H4 (cell line): ENCODE measurements at regions not wholly inside any gene's neighbourhood (a gene's known extent, or its start where the extent isn't known, plus 50 kb on each side); places are given as distances from the start of the nearest gene placed in this dataset.

ENCODE experiments used
- DNase-seq: peaks from one replicate; pipeline ENCODE4 v3.0.0-alpha.2; 2015; ENCODE audit warnings: low spot score

DNA sequence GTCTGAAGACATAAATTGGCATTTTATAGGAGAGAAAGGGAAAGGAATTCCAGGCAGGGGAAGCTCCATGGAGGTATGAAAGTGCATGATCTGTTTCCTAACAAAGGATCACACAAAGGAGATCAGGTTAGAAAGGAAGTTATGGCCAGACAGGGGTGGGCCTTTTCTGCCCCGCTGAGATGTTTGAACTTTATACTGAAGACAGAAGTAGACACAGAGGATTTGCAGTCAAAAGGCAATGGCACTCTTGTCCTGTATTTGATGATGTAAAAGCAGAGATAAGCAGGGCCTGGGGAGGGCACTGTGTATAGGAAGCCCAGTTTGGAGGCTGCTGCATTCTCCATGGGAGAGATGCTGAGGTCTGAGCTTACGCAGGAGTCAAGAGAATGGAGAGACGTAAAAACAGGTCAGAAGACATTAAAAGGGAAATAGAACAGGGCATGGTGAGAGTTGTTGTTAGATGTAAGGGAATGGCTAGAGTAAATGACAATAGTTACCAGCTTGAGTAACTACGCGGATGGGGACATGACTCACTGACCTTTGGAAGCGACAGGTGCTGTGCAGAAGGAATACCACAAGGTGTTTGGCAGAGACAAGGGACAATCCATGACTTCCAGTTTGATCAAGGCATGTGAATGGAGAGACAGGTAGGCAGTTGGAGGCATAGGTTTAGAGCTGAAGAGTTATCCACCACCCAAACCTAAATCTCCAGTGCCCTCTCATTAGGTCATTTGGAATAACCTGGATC is 190.6 kb upstream of the SASH1 start:
- no peak for DNase-seq

DNA sequence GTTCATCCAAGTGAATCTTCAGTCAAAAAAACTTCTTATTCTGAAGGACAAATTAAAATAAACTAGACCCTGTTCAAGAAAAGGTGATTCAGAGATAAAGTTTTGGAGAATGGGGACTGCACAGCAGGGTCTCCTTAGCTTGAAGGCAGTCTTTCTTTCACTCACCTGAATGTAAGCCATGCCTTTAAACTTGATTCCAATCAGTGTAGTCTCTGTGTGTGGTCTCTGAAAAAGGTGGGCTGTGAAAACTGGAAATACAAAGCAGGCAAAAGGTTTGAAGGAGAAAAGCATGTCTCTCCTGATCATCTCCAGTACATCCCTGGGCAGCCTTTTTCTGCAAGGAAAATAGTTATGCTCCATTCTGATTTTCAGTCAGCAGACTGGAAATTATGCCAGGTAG is 188.0 kb upstream of the SASH1 start:
- no peak for DNase-seq

DNA sequence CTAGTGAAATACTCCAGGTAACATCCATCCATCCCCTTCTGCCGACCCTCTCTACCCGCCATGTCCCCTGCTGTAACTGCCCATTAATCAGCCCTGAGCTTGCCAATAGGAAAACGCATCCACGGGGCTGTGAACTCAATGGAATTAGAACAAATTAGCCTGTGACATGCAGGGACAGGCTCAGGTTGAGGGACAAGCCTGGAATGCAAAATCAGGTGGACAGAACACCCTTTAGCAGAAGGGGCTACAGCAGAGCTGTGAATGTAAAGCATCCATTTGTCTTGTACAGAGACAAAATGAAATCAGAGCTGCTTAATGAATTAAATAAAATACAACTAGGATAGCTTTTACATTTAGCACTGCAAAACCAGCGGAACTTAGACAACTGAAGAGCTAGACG is 187.3 kb upstream of the SASH1 start:
- DNase-seq: no peak

DNA sequence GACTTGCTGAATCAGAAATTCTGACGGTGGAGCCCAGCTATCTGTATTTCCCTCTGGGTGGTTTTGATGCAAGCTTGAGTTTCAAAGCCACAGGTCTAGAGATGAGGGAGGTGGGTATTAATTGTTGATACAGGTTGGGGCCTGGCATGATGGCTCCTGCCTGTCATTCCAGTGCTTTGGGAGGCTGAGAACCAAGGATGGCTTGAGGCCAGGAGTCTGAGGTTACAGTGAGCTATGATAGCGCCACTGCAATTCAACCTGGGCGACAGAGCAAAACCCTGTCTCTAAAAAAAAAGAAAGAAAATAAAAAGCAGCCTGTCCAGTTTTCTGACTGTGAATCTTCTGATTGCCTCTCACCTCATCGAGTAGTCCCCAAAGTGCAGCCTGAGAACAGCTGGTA is 184.8 kb upstream of the SASH1 start:
- DNase-seq: no peak

DNA sequence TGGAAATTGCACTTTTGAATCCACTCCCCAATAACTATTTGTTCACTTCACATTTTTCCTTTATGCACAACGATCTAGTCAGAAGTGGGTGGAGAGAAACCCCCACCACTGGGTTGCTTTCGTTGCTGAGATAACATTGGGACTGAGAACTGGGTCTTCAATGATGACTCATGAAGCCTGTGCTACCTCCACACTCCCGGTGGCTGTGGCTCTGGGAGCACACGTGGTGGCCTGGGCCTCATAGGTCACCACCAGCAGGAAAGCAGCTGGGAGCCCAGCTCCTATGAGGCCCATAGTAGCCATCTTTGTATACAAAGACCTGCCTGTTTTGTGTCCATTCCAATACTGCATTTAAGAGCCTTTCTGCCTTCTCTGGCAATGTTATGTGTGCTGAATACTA is 178.0 kb upstream of the SASH1 start:
- no peak for DNase-seq

DNA sequence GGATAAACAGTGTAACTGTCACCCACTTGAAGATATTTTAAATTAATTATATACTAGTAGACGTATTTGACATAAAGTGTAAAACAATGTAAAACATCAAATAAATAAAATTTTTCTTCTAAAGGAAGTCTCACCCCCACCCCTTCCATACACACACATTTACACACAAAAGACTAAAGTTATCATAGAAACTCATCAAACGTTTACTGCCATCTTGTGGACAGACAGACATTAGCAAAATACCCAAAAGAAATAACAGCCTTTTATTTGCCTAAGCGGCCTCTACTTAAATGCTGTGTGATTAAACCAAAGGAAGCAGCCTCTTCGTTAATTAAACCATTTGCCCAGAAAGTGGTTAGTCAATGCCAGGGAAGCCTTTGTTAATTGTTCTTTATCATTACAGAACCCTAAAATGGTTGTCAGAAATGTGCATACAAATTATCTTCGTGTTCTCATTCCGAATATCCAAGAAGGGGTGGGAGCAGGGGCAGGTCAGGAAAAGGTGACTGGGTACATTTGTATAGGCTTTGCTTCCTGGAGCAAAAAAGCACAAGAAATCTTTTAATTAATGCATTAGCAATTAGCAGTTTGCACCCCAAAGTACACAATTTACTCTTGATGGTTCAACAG is 176.2 kb upstream of the SASH1 start:
- peak; percentile 33 for DNase-seq

DNA sequence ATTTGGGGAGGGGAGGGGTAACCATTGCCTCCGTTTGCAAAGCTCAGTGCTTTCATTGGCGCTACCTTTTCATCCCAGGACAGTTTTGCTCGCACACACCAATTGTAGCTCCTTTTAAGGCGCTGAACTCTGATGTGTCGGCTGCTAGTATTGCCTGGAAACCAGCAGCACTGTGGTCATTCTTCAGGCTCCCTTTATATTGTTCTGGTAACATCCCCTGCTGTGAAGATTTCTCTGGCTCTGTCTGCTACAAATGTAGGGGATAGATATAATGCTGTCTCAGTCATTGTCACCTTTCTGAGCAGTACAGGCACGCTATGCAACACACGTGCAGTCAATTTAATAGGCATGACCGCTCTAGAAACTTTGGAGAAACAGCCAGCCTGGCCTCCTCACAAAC is 172.9 kb upstream of the SASH1 start:
- no peak for DNase-seq

DNA sequence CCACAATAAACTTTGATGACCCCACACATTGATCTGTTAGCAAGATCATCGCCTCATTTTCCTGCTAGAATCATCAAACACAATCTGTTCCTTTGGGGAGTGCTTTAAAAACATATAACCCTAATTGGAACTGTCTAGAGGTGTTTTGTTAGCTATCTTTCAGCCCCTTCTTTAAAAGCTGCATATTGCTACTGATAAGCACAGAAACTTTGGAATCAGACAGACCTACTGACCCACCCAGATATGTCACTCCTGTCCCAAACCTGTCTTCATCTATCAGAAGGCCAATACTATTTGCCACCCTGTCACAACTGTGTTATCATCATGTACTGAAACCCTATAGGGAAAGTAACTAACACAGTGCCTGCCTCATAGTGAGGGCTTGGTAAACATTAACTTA is 172.4 kb upstream of the SASH1 start:
- no peak for DNase-seq

DNA sequence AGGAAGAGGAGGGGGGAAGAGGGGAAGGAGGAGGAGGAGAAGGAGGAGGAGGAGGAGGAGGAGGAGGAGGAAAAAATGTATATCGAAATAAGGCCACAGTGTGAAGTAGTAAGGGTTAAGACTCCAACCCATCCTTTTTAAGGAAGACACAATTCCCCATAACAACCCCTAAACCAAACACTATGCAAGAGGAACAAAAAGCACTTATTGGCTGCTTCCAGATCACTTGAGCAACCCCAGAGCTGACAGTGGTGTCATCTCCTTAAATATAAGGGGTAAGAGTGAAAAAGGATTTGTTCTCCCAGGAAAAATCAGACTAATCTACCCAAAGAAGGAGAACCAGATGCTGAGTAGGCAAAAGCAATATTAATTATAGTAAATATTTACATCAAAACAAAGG is 169.1 kb upstream of the SASH1 start:
- no peak for DNase-seq

DNA sequence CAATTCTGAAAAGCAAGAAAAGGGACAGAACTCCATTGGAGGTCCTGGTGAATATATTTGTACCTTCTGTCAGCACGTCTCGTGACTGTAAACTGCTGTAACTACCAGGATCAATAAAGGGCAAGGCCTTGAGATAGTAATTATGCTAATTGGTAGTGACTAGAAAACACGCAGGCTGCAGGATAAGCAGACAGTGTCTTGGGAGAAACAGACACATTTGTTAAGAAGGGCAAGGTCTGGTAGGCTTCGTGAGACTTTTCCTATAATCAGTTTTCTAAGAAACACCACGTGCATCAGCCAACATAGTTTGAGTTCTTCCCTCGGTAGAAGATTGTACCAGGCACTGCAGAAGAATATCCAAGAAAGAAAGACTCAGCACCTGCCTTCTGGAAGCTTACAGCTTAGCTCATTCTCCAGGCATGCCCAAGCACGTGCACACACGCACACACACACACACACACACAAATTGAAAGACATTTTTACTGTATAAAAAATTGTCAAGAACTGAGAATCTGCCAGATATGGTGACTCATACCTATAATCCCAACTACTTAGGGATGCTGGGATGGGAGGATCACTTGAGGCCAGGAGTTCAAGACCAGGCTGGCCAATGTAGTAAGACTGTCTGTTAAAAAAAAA is 167.0 kb upstream of the SASH1 start:
- no peak for DNase-seq

DNA sequence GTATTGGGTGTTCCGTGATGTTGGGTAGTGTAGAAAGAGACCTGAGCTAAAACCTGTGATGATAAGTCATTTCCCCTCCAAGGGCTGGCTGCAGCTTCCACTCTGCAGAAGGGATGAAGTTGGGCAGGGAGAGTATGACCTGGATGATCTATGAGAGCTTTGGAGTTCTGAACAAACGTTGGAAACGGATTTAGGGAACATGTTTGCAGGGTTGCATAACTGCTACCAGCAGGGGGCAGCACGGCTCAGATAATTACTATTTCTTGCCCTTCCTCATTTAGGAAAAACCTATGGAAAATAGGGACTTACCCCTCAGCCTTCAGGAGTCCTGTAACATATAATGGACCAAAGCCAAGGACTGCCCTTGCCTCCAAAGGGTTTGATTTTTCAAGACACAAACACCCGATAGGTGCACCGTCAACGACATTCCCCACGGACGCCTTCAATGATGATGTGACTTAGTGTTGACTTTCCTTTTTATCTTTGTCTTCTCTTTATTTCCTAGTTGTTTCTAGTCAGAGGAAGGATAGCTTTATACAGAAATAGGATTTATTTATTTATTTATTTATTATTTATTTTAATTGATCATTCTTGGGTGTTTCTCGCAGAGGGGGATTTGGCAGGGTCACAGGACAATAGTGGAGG is 164.9 kb upstream of the SASH1 start:
- DNase-seq: peak; percentile 29

DNA sequence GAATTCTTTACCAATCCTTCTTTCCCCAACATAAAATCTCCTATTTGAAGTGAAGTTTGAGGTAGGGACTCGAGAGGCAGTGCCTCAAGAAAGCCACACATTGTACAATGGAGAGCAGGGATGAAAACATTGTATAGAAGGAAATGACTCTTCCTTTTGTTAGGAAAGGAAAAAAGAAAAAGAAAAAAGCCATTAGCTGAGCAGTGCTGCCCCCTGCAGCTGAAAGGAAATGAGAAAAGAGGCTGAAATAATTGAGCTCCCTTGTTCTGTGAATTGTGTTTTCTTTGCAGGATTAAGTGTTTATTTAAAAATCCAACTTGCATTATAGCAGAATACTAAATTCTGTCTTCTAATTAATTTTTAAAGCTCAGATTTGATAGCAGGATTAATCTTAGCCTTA is 162.9 kb upstream of the SASH1 start:
- DNase-seq: no peak

DNA sequence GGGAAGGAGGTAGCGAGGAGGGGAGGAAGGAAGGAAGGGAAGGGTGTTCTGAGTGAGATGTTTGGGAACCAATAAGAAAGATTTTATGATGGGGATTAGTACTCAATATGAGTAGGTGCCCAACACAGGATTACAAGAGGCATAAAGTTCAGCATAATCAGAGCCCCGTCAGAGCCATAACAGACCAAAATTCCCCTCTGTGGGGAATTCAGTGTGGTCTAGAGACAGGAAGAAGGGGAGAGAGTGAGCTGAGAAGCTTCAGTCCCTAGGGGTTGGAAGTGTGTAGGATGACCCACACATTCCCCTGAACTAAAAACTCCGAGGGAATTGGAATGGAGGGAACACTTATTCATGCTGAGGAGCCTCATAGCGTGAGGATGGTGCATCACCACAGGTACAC is 160.3 kb upstream of the SASH1 start:
- no peak for DNase-seq

DNA sequence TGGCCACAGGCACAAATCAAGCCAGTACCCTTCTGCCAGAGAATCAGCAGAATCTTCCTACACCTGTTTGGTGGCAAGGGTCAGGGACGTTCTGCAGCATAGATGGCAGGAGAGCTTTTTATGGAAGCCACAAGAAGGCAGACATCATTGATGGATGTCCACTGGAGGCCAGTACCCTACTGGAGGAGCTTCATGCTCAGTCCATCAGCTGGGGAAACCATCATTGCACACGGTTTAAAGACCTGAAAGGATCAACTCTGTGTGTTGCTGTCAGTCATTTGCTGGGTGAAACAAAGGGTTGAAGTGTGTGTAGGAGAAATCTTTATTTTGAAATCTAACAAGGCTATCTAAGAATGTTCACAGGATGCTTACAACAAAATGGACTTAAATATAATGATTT is 158.9 kb upstream of the SASH1 start:
- DNase-seq: no peak

DNA sequence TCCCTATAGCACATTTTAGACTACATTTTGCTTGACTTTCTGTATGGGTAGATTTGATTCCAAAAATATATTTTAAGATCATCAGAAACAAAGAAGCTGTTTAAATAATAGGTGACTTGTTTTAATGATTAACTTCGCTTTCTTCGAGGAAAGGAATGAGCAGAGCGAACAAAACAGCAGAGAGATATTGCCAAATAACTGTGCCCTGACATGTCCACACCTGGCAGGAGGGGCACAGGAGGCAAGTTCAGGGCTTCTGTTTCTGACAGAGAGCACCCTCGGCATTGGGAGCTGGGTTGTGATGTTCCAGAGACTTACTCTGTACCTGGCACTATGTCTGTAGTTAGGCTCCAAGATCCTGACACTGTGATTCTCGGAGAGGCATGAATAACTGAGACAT is 155.7 kb upstream of the SASH1 start:
- no peak for DNase-seq

DNA sequence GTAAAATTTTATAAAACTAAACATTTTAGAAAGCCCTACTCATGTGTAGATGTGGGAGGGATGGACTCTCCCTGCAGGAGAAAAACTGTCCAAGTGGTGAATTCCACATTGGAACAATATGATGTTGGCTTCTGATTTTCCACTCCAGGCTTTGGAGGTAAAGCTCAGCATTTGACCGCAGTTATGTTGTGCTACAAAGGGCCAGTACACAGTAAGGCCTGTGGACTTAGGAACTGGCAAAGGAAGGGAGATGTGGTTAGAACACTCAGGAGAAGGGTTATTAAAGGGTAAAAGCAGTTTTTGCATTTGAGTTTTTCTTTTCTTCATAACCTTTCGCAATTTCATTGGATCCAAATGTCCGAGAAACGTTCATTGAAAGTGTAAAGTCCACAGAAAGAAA is 150.3 kb upstream of the SASH1 start:
- peak; percentile 91 for DNase-seq

DNA sequence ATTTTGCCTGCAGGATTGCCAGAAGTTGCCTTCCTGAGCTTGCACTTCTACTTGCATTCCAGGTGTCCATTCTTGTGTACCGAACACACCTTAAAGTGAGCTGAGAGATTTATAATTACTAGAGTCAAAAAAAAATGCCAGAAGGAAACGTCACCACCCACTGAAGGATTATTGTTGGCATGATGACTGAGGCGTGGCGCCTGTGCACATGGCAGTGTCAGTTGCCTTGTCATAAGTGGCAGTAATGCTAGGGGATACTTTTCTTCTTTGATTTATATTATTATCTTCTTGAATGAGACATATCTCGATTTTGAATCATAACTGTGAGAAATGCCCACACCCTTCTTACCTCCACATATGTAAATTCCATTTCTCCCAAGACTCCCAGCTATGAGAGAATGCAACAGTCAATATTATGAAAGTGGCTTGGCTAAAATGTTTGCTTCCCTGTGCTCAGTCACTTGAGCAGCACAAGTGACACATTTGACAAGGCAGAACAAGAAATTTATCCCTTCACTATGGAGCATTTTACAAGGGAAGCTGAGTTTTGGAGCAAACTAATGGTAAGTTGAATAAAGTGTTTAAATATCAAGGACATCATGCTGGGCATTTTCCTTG is 149.5 kb upstream of the SASH1 start:
- DNase-seq: no peak

DNA sequence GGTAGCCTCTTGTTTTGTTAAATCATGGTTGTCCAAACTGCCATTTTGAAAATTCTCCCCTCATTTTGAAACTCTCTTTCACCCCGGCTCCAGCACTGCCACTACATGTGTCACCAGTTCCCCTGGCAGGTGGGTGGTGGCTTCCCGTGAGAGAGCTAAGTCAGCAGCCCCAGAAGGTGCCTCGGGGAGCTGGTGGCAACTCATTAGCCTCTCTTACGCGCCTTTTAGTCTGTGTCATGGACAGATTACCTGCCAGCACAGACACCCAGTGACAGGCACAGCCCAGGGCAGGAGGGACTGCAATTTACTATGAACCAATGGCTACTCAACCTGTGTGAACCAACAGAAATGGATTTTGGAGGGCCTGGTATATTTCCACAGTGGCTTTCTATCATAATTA is 147.1 kb upstream of the SASH1 start:
- no peak for DNase-seq

DNA sequence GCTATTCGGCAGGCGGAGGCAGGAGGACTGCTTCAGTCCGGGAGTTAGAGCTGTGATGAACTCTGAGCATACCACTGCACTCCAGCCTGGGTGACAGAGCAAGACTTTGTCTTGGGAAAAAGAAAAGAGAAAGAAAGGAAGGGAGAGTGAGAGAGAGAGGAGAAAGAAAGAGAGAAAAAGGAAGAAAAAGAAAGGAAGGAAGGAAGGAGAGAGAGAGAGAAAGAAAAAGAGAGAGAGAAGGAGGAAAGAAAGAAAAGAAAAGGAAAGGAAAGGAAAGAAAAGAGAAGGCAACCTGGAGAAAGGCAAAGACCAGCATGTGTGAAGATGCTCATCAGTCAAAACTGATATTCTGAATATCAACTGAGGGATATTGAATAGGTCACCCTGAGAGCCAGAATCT is 143.1 kb upstream of the SASH1 start:
- DNase-seq: no peak

DNA sequence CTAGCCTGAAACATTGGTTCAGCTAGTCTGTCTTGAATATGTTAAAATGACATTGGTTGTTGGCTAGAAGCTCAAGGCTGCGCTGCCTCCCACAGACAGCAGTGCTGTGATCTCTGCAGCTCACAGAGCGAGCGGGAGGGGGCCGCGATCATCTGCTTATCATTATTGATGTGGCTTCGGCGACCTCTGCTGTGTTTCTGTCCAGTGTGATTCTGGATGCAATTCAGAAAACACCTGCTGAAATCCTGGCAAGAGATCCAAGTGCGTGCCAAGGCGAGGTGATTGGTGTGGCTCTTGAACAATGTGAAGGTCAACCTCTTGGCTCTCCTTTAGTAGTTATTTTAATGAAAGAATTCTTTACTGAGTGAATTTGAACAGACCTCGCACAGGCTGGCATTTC is 142.3 kb upstream of the SASH1 start:
- DNase-seq: no peak

DNA sequence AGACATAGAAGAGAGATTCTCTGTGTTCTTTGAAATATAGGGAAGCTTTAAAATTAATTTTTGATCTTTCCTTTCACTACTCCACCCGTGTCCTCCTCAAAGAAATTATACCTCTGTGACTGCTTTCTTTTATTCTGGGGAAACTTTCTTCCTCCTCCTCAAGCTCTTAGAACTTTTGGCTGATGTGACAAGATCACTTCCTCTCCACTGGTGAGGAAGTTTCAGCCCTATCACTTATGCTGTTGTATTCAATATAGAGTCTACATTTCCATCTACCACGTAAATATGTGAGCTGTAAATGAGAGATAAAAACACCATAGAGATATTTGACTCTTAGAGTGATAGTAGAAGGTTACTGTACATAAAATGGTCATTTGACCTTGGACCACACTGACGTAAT is 141.9 kb upstream of the SASH1 start:
- DNase-seq: no peak

DNA sequence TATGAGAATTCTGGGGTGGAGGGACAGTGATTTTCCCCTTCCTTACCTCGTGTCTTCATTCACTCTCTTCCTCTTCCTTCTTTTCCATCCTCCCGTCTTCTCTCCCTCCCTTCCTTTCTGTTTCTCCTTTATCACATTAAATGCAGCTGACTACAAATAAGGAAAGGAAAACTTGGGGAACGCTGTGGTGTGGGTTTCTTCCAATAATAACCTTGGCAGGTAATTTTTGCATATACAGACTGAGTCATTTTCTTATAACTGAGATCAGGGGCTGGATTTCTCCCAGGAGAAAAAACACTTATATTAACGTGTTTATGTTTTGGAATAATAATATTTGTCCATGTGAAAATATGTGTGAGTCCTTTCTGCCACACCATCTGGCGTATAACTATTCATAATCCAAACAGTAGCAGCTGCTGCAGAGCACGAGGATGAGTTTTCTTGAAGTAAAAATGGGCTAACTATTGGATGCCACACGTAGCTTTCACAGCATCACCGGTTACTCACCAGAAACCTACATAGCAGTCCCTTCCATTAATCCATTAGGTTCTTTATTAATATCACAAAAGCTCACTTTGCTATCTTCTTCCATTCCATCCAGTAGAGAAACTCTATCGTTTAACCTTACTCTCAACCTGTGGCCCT is 139.2 kb upstream of the SASH1 start:
- DNase-seq: peak; percentile 42
